Kidney (tissue), 13 donors: ENCODE measurements at regions not wholly inside any gene's neighbourhood (a gene's known extent, or its start where the extent isn't known, plus 50 kb on each side); places are given as distances from the start of the nearest gene placed in this dataset.
A peak's percentile ranks its signal among the peaks of the same experiment; 100 is the strongest.

Source experiments
- DNase-seq, 5 donors: peaks; one replicate each; pipeline ENCODE4 v3.0.0-alpha.2; 2013 to 2020
- FAIRE-seq: peaks from 2 replicates; lab custom pipeline; 2012; peaks lifted over from hg19 to GRCh38; lab: Jason Lieb, UNC
- H3K27ac ChIP-seq, 2 donors: one replicate each; pipeline ENCODE4 v1.7.0; 2013; ENCODE audit warnings: low read depth in 2 of 2, low read length in 2 of 2, inconsistent platforms in 1 of 2
- H3K27me3 ChIP-seq: one replicate; pipeline ENCODE4 v1.7.1; 2013; ENCODE audit warnings: low read length, inconsistent platforms; ENCODE audit not compliant: control insufficient read depth, insufficient read depth
- H3K36me3 ChIP-seq, 3 donors: one replicate each; pipeline versions ENCODE4 v1.7.0 to v1.7.1; 2013; ENCODE audit warnings: low read length in 3 of 3, control low read depth in 1 of 3, inconsistent platforms in 1 of 3; ENCODE audit not compliant: insufficient read depth in 3 of 3, control insufficient read depth in 2 of 3
- H3K4me1 ChIP-seq, 3 donors: one replicate each; pipeline versions ENCODE4 v1.7.0 to v1.7.1; 2013; ENCODE audit warnings: low read length in 3 of 3, inconsistent platforms in 1 of 3, low read depth in 1 of 3; ENCODE audit not compliant: control insufficient read depth in 2 of 3, insufficient read depth in 2 of 3
- H3K4me3 ChIP-seq, 3 donors: one replicate each; pipeline versions ENCODE4 v1.7.0 to v1.8.1; 2013; ENCODE audit warnings: low read length in 3 of 3, control low read depth in 1 of 3, inconsistent platforms in 1 of 3
- H3K9ac ChIP-seq, 3 donors: one replicate each; pipeline versions ENCODE4 v1.7.0 to v1.7.1; 2013; ENCODE audit warnings: low read length in 3 of 3, control low read depth in 1 of 3, inconsistent platforms in 1 of 3
- H3K9me3 ChIP-seq, 3 donors: one replicate each; pipeline versions ENCODE4 v1.7.0 to v1.7.1; 2013; ENCODE audit warnings: low read length in 3 of 3, control low read depth in 1 of 3, inconsistent platforms in 1 of 3; ENCODE audit not compliant: control insufficient read depth in 2 of 3, insufficient read depth in 1 of 3
- CTCF ChIP-seq: IDR thresholded peaks from 3 replicates; pipeline ENCODE4 v1.5.1; 2012; ENCODE audit warnings: mild to moderate bottlenecking, moderate library complexity, borderline replicate concordance; ENCODE audit not compliant: insufficient read depth; ENCODE audit errors: extremely low read depth
- intact Hi-C: fragments of 100-400 bp; cut with DNase I; formaldehyde crosslinking; loops from one replicate; pipeline ENCODE4 v1.11.1; 2022
- donor health status: control.
- donor health status: control.
- donor health status: control.
- donor health status: control.
- donor health status: control.
- donor health status: DM: yes; HTN: yes; CAD: no.
- donor health status: Normal renal cell carcinoma (clear cell type).

- Histone ChIP-seq H3K27me3 (no peaks in the 10 kb centered on the region), H3K4me3 (no peak overlapping the region), H3K9me3 (no peaks in the 10 kb centered on the region), H3K9ac (no peak overlapping the region), H3K36me3 (no peaks in the 10 kb centered on the region), H3K27ac (no peak overlapping the region), H3K4me1 (peaks cover 0 to 14% (median 14%) of the 10 kb centered on the region in 3 donors)
- intact Hi-C loops, result no loop called here
- DNase-seq, result no peak
- no peak for FAIRE-seq
- no peak for TF ChIP-seq CTCF
Observed at GRCh38 chr5:173710528-173710927, 94.1 kb upstream of the BOD1 start.

GRCh38 chr5:173711466-173711865 lies 95.0 kb upstream of the BOD1 start:
- intact Hi-C loops, result no loop called here

GRCh38 chr5:173712609-173713175 lies 96.2 kb upstream of the BOD1 start:
- H3K27me3 ChIP-seq, result no peaks in the 10 kb centered on the region
- no peak for TF ChIP-seq CTCF
- intact Hi-C loops, result no loop called here
- no peak overlapping the region for H3K27ac ChIP-seq
- H3K4me1 ChIP-seq, result peaks cover 0 to 12% (median 2%) of the 10 kb centered on the region in 3 donors
- H3K9ac ChIP-seq, result no peak overlapping the region
- H3K4me3 ChIP-seq, result no peak overlapping the region
- H3K9me3 ChIP-seq, result no peaks in the 10 kb centered on the region
- FAIRE-seq (no peak), DNase-seq (peak in 3 of 5 donors; percentile 61 to 77 (median 74))
- H3K36me3 ChIP-seq, result no peaks in the 10 kb centered on the region

More at GRCh38 chr5:173711466-173711865, 95.0 kb upstream of the BOD1 start:
- no peak for DNase-seq
- Histone ChIP-seq H3K27ac (no peak overlapping the region), H3K9me3 (no peaks in the 10 kb centered on the region), H3K27me3 (no peaks in the 10 kb centered on the region), H3K4me3 (no peak overlapping the region), H3K36me3 (no peaks in the 10 kb centered on the region), H3K9ac (no peak overlapping the region), H3K4me1 (peaks cover 0 to 20% (median 10%) of the 10 kb centered on the region in 3 donors)
- FAIRE-seq, result no peak
- TF ChIP-seq CTCF, result no peak
